GM21717 (cell line): ENCODE measurements at regions not wholly inside any gene's neighbourhood (a gene's known extent, or its start where the extent isn't known, plus 50 kb on each side); places are given as distances from the start of the nearest gene placed in this dataset.

Experiments
- ATAC-seq: cut with Tn5 transposase; IDR thresholded peaks from one replicate; pipeline ENCODE4 v1.9.1; 2021; ENCODE audit warnings: mild to moderate bottlenecking, moderate library complexity; ENCODE audit not compliant: unreplicated experiment

DNA sequence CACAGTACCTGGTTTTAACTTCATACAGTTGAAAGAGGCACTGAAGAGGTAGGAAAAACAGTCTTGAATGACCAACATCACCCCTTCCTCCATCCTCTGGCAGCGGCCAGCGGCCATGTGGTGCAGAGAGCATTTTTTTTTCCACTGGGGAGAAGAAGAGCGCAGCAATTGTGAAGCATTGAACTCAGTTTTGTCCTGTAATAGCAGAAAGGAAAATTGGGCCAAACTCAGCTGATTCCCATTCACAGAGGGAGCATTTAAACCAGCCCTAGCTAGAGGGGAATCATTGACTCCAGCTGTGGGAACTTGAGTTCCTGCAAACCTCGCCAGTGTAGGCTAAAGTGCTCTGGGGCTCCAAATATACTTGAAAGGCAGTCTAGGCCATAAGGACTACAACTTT is 316.6 kb upstream of the CHST9 start:
- ATAC-seq: no peak

DNA sequence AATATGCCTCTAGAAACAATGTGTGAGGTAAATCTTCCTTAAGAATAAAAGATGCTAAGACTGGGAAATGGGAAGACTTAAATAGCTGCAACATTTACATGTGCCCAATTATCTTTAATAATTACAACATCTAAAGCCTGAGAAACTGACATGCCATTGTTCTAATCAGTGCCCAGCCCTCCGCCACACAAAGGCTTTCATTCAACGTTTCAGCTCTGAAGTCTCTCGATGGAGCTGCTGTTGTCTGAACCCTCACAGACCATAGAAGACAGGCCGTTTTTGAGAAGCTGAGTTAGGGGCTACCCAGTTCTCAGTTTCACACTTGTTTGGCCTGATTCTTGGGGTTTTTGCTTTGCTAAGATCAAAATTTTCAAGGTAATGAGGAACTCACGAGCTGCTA is 315.4 kb upstream of the CHST9 start:
- ATAC-seq: no peak

- ATAC-seq: no peak
Measured at GRCh38 chr18:27497246-27497645, 312.1 kb upstream of the CHST9 start.

DNA sequence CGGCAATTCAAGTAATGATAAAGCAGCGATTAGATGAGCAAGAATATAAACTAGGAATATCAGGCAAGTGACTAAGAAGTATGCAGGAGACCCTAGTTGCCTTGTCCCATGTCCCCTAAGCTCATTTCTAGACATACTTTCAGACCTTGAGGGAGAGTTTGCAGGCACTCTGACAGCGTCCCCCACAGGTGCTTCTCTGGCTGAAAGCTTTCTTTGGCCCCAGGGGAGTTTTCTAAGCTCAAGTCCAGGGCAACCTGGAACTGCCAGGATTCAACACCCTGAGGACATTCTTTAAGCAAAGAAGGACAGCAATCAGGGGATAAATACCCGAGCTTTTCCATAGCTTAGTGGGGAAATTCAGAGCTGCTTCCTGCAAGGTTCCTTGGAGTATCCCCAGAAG is 308.1 kb upstream of the CHST9 start:
- ATAC-seq: no peak

- ATAC-seq: no peak
Measured at GRCh38 chr18:27491772-27492171, 306.7 kb upstream of the CHST9 start.

- ATAC-seq: no peak
Measured at GRCh38 chr18:27483276-27483675, 298.2 kb upstream of the CHST9 start.

- no peak for ATAC-seq
Measured at GRCh38 chr18:27478459-27478858, 293.4 kb upstream of the CHST9 start.

DNA sequence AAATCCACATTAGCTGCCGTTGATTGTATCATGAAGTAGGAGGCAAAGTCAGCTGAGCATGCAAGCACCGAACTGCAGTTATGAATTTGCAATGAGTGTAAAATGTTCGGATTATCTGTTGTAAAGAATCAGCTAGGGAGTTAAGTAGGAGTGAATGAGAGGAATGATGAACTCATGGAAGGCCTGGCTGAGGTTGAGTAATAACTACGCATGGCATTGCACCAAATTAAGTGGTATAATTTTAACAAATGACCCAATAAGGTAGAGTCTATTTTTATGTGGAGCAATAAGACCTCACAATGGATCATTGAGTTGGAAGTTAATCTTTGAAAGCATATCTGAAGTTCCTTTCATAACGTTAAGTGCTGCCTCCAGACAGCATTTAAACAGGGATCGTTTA is 288.2 kb upstream of the CHST9 start:
- ATAC-seq: no peak

- no peak for ATAC-seq
Measured at GRCh38 chr18:27467073-27467472, 282.0 kb upstream of the CHST9 start.

- ATAC-seq: no peak
Measured at GRCh38 chr18:27461957-27462356, 276.8 kb upstream of the CHST9 start.

DNA sequence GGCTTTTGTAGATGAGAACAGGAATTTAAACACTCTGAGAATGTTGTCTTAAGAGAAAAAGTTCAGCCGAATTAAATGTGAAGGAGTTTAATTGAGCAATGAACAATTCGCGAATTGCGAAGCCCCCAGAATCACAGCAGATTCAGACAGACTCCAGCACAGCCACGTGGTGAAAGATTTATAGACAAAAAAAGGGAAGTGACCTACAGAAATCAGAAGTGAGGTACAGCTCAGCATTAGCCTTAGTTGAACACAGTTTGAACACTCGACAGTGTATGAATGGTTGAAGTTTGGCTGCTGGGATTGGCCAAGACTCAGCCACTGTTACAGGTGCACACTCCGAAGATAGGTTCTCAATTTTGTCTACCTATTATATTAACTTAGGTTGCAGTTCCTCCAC is 264.0 kb upstream of the CHST9 start:
- ATAC-seq: no peak

GRCh38 chr18:27447930-27448329 is 262.8 kb upstream of the CHST9 start:
- ATAC-seq: no peak

DNA sequence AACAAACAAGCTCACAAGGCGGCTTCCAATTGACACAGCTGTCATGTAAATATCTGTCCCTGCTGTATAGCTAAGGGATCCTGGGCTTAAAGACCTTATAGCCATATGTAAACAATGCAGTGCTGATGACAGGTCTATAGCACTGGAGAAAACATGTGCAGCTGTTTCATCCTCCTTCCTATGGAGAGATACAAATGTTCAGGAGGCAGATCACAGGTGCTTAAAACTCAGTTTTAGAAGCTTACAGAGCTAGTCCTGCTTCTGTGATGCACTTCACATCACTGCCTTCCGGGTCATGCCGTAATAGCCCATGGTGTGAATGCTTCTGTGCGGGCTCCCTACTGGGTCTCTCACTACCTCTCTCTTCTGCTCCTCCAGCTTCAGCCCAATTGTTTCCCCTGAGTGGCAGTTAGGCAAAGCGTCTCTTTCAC is 262.4 kb upstream of the CHST9 start:
- no peak for ATAC-seq

DNA sequence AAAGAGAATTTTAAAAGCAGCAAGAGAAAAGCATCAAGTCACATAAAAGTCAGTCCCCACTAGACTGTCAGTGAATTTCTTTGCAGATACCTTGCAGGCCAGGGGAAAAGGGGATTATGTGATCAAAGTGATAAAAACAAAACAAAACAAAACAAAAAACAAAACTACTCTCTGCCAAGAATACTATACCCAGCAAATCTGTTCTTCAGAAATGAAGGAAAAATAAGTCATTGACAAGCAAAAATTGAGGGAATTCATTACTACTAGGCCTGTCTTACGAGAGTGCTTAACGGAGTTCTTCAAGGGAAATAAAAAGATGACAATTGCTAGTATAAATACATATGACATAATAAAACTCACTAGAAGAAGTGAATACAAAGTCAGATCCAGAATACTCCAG is 245.5 kb upstream of the CHST9 start:
- ATAC-seq: no peak

- ATAC-seq: no peak
Measured at GRCh38 chr18:27428716-27429475, 243.8 kb upstream of the CHST9 start.

- ATAC-seq: no peak
Measured at GRCh38 chr18:27428120-27428519, 243.0 kb upstream of the CHST9 start.

GRCh38 chr18:27423581-27423980 is 238.5 kb upstream of the CHST9 start:
- ATAC-seq: no peak

GRCh38 chr18:27419646-27420045 is 234.5 kb upstream of the CHST9 start:
- no peak for ATAC-seq

DNA sequence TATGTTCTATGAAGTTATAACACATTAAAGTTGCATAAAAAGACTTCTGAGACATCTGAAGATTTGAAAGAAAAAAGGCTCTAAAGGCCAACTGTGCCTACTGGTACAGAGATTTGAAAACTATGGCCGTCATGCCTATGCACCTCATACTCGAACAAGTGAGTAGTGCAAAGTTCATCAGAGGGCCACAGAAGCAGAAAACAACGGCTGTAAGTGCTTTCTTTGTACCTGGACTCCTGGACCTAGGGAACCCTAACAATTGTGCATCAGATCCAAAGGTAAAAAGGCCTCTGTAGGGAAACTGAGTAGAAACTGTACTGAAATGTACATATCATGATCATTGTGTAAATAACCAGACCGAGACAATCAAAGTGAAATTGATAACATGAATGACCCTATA is 230.4 kb upstream of the CHST9 start:
- no peak for ATAC-seq

GRCh38 chr18:27414682-27415081 is 229.6 kb upstream of the CHST9 start:
- ATAC-seq: no peak

GRCh38 chr18:27413495-27414401 is 228.6 kb upstream of the CHST9 start:
- ATAC-seq: no peak

GRCh38 chr18:27412556-27412955 is 227.4 kb upstream of the CHST9 start:
- no peak for ATAC-seq
